ENCODE measurements at regions not wholly inside any gene's neighbourhood (a gene's known extent, or its start where the extent isn't known, plus 50 kb on each side); places are given as distances from the start of the nearest gene placed in this dataset.
"Not testable (repeated sequence)": the region's sequence is repeated elsewhere in the genome, so short reads cannot be mapped to it uniquely, and the experiment has no call there.

- peak; percentile 1 for DNase-seq (ENCODE audit: insufficient read length, low spot score)
- FAIRE-seq, result no peak
These were observed 392.4 kb upstream of the HS3ST5 start for GRCh38 chr6:114735025-114735735.

DNA sequence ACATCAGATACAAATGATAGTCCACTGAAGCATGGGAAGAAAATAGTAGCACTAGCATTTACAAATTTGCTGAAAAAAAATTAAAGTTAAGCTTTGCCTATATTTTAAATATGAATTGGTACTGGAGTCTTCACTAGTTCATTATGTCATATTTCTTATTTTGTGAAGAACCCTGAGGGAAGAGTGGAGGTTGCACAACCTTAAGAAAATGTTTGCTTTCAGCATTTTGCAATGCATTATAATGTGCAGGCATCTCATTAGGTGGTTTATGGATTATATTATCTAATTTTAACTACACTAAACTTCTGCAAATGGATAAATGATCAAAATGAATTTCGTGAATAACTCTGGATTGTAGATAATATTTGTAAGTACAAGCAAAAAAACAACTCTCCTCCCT lies 390.8 kb upstream of the HS3ST5 start:
- DNase-seq (ENCODE audit: insufficient read length, low spot score), result no peak
- no peak for FAIRE-seq

- FAIRE-seq (no peak), DNase-seq (ENCODE audit: insufficient read length, low spot score) (no peak)
These were observed 376.0 kb upstream of the HS3ST5 start for GRCh38 chr6:114718716-114719270.

DNA sequence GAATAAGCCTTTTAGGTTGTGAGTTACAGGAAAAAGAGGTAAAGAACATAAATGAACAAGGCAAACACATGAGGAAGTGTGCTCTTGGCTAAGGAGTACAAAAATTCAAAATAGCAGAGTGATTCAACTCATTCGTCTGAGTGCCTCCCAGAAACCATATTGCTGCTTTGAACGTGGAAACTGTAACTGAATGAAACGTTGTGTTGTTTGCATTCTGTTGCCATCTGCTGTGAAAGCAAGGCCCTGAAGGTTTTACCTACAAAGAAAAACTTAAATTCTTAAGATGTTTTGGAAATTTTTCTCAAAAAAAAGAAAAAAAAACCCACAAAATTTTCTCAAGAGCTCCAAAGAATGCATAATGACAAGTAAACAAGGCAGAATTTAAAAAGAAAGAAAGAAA lies 375.4 kb upstream of the HS3ST5 start:
- no peak for DNase-seq (ENCODE audit: insufficient read length, low spot score)
- no peak for FAIRE-seq

- FAIRE-seq, result no peak
These were observed 372.1 kb upstream of the HS3ST5 start for GRCh38 chr6:114714836-114715507.

DNA sequence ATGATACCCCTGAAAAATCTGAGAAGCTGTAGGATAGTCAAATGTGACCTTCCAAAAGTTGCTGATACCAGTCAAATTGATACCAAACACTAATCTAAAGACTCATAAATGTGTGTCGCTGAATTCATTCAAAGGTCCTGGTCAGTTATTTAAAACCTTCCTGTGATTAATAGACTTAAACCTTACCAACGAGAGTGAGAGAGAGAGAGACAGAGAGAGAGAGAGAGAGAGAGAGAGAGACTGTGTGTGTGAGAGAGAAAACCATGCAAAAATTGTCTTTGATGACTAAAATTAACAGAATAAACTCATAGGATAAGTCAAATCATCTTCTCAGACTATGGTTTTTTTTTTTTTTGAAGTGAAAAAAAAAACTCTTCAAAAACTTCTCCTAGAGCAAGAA lies 370.9 kb upstream of the HS3ST5 start:
- no peak for FAIRE-seq
- no peak for DNase-seq (ENCODE audit: insufficient read length, low spot score)

More at GRCh38 chr6:114714836-114715507, 372.1 kb upstream of the HS3ST5 start:
- no peak for DNase-seq (ENCODE audit: insufficient read length, low spot score)

- FAIRE-seq (no peak), DNase-seq (ENCODE audit: insufficient read length, low spot score) (no peak)
These were observed 369.4 kb upstream of the HS3ST5 start for GRCh38 chr6:114712129-114712662.

DNA sequence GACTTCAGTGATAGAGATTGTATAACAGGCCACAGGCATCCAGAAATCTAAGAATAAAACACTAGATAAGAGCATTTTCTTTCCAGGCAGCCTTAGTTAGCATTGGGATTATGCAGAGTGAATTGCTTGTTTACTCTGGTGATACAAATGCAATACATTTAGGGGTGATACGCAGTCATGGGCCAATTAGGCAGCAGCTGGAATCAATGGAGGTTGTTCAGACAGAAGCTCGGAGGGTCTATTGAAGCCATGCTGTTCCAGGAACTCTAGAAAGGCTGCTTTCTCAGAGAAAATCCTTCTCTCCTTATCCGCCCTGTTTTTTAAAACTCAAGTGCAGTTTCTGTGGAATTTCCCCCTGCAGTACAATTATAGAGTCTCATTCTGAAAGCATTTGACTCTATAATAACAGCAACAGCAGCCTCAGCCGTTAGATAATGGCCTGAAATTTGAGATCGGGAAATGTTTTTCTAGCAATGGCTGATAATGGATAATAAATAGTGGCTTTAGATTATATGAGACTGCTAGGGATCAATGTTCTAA lies 364.3 kb upstream of the HS3ST5 start:
- no peak for DNase-seq (ENCODE audit: insufficient read length, low spot score)
- no peak for FAIRE-seq

- DNase-seq (ENCODE audit: insufficient read length, low spot score) (no peak), FAIRE-seq (no peak)
These were observed 347.8 kb upstream of the HS3ST5 start for GRCh38 chr6:114690625-114691024.

GRCh38 chr6:114659513-114659912 lies 316.7 kb upstream of the HS3ST5 start:
- FAIRE-seq, result no peak
- no peak for DNase-seq (ENCODE audit: insufficient read length, low spot score)

GRCh38 chr6:114651611-114652010 lies 308.8 kb upstream of the HS3ST5 start:
- DNase-seq (ENCODE audit: insufficient read length, low spot score) (no peak), FAIRE-seq (no peak)

- no peak for FAIRE-seq
- DNase-seq (ENCODE audit: insufficient read length, low spot score), result no peak
These were observed 308.1 kb upstream of the HS3ST5 start for GRCh38 chr6:114650891-114651290.

- FAIRE-seq, result no peak
These were observed 306.5 kb upstream of the HS3ST5 start for GRCh38 chr6:114649298-114649697.

GRCh38 chr6:114648847-114649246 lies 306.0 kb upstream of the HS3ST5 start:
- DNase-seq (ENCODE audit: insufficient read length, low spot score) (no peak), FAIRE-seq (no peak)

More at GRCh38 chr6:114649298-114649697, 306.5 kb upstream of the HS3ST5 start:
- DNase-seq (ENCODE audit: insufficient read length, low spot score), result no peak

DNA sequence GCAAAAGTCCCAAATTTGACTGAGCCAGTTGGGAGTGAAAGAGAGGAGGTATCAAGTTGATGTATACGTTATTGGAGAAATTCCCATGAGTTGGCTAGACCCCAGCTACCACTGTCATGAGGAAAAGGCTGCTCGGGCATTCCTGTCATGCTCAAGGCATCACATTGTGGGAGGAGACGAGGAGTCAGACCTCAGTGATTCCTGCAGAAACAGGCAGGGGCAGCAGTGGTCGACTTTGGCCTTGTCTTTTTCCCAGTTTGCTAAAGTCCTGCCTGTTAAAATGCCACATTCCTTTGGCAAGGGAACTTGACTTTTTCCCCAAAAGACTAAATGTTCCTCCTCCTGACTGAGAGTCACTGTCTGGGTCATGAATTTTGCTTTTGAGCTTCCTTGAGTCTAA lies 295.5 kb upstream of the HS3ST5 start:
- FAIRE-seq, result no peak
- no peak for DNase-seq (ENCODE audit: insufficient read length, low spot score)

GRCh38 chr6:114634016-114634415 lies 291.2 kb upstream of the HS3ST5 start:
- DNase-seq (ENCODE audit: insufficient read length, low spot score), result no peak

GRCh38 chr6:114626226-114626625 lies 283.4 kb upstream of the HS3ST5 start:
- DNase-seq (ENCODE audit: insufficient read length, low spot score); FAIRE-seq: not testable (repeated sequence)

More at GRCh38 chr6:114634016-114634415, 291.2 kb upstream of the HS3ST5 start:
- FAIRE-seq, result no peak

GRCh38 chr6:114619621-114620200 lies 276.9 kb upstream of the HS3ST5 start:
- FAIRE-seq, result no peak
- no peak for DNase-seq (ENCODE audit: insufficient read length, low spot score)

- DNase-seq (ENCODE audit: insufficient read length, low spot score), result no peak
- FAIRE-seq, result no peak
These were observed 268.9 kb upstream of the HS3ST5 start for GRCh38 chr6:114611696-114612095.

- FAIRE-seq (no peak), DNase-seq (ENCODE audit: insufficient read length, low spot score) (no peak)
These were observed 265.3 kb upstream of the HS3ST5 start for GRCh38 chr6:114608091-114608490.

GRCh38 chr6:114605656-114606055 lies 262.8 kb upstream of the HS3ST5 start:
- no peak for DNase-seq (ENCODE audit: insufficient read length, low spot score)
- FAIRE-seq, result no peak

All from HTR-8/SVneo (cell line).